MCF 10A (cell line): ENCODE measurements at regions not wholly inside any gene's neighbourhood (a gene's known extent, or its start where the extent isn't known, plus 50 kb on each side); places are given as distances from the start of the nearest gene placed in this dataset.

Experiments used
- BruUV-seq: library from RNA; stranded (reverse); fragments of 400-500 nt; replicated peaks from 2 replicates; lab custom pipeline; 2021; lab: Mats Ljungman, UMichigan
- CTCF ChIA-PET: fragments of 300-600 bp; sonication (Branson Sonifier 250); formaldehyde crosslinking; extraction: SDS; loops from one replicate; lab custom pipeline; 2021; ENCODE audit warnings: antibody characterized with exemption, inconsistent platforms; lab: Yijun Ruan, JAX
- POLR2A ChIA-PET: fragments of 300-600, 350-650 bp; sonication (Branson Sonifier 250); formaldehyde crosslinking; extraction: SDS; loops from one replicate; lab custom pipeline; 2020; ENCODE audit warnings: antibody characterized with exemption, inconsistent platforms; lab: Yijun Ruan, JAX
- DNase-seq: peaks from one replicate; pipeline ENCODE4 v3.0.0-alpha.2; 2018; ENCODE audit not compliant: unreplicated experiment
- H3K27ac Mint-ChIP-seq: one replicate; pipeline ENCODE4 v1.8.0; 2022; ENCODE audit warnings: mild to moderate bottlenecking, low read depth, mixed read lengths; ENCODE audit not compliant: unreplicated experiment
- H3K27me3 Mint-ChIP-seq: one replicate; pipeline ENCODE4 v1.8.0; 2022; ENCODE audit warnings: mixed read lengths; ENCODE audit not compliant: insufficient read depth, unreplicated experiment
- H3K36me3 Mint-ChIP-seq: one replicate; pipeline ENCODE4 v1.8.0; 2022; ENCODE audit warnings: mild to moderate bottlenecking, moderate library complexity, mixed read lengths; ENCODE audit not compliant: insufficient read depth, unreplicated experiment
- H3K4me1 Mint-ChIP-seq: one replicate; pipeline ENCODE4 v1.8.0; 2022; ENCODE audit warnings: mixed read lengths; ENCODE audit not compliant: insufficient read depth, unreplicated experiment
- H3K4me3 Mint-ChIP-seq: one replicate; pipeline ENCODE4 v1.8.0; 2022; ENCODE audit warnings: mild to moderate bottlenecking, moderate library complexity, mixed read lengths; ENCODE audit not compliant: unreplicated experiment
- H3K9me3 Mint-ChIP-seq: one replicate; pipeline ENCODE4 v1.8.0; 2022; ENCODE audit warnings: mixed read lengths; ENCODE audit not compliant: unreplicated experiment
- CTCF ChIP-seq: fragments of 200-600 bp; IDR thresholded peaks from one replicate; pipeline ENCODE4 v1.8.0; 2022; ENCODE audit warnings: antibody characterized with exemption, mild to moderate bottlenecking; ENCODE audit not compliant: unreplicated experiment
- intact Hi-C: fragments of 100-400 bp; cut with micrococcal nuclease; formaldehyde crosslinking; loops from 2 replicates; pipeline ENCODE4 v1.14.1; 2022

GRCh38 chr12:123100882-123101281 lies 50.0 kb downstream of the PITPNM2 start:
- ChIA-PET CTCF (interaction anchor here (0.6 kb wide), 1 partner anchor 26 kb away, joined by 3 read pairs; no protein-coding TSS in a partner anchor), POLR2A (no interaction called here)
- Mint-ChIP-seq H3K9me3 (no peaks in the 10 kb centered on the region), H3K27ac (no peak overlapping the region), H3K4me3 (no peak overlapping the region), H3K36me3 (no peaks in the 10 kb centered on the region), H3K27me3 (no peaks in the 10 kb centered on the region), H3K4me1 (no peaks in the 10 kb centered on the region)
- TF ChIP-seq CTCF, result no peak
- no peak for DNase-seq
- no TSS peak for BruUV-seq
- intact Hi-C loops, result no loop called here

GRCh38 chr12:123100450-123100849 lies 50.4 kb downstream of the PITPNM2 start:
- CTCF ChIA-PET, result interaction anchor here (0.6 kb wide), 1 partner anchor 26 kb away, joined by 3 read pairs; no protein-coding TSS in a partner anchor
- H3K36me3 Mint-ChIP-seq, result no peaks in the 10 kb centered on the region
- BruUV-seq, result no TSS peak

GRCh38 chr12:123099560-123100192 lies 51.2 kb downstream of the PITPNM2 start:
- ChIA-PET POLR2A (interaction anchor here (0.6 to 1.1 kb wide), 2 partner anchors 11 to 311 kb away, joined by 3 to 4 read pairs; no protein-coding TSS in a partner anchor), CTCF (no interaction called here)
- no peaks in the 10 kb centered on the region for H3K9me3 Mint-ChIP-seq
- DNase-seq, result no peak
- TF ChIP-seq CTCF, result no peak
- no TSS peak for BruUV-seq
- H3K4me1 Mint-ChIP-seq, result peaks cover 5% of the 10 kb centered on the region
- no peaks in the 10 kb centered on the region for H3K36me3 Mint-ChIP-seq
- H3K27ac Mint-ChIP-seq, result no peak overlapping the region
- intact Hi-C loops, result no loop called here
- no peaks in the 10 kb centered on the region for H3K27me3 Mint-ChIP-seq
- no peak overlapping the region for H3K4me3 Mint-ChIP-seq

More at GRCh38 chr12:123100450-123100849, 50.4 kb downstream of the PITPNM2 start:
- POLR2A ChIA-PET, result no interaction called here
- Mint-ChIP-seq H3K4me1 (no peaks in the 10 kb centered on the region), H3K4me3 (no peak overlapping the region), H3K27me3 (no peaks in the 10 kb centered on the region), H3K9me3 (no peaks in the 10 kb centered on the region), H3K27ac (no peak overlapping the region)
- DNase-seq, result no peak
- intact Hi-C loops, result no loop called here
- TF ChIP-seq CTCF, result no peak

- ChIA-PET CTCF (no interaction called here), POLR2A (interaction anchor here (0.6 to 1.1 kb wide), 2 partner anchors 10 to 14 kb away, joined by 3 to 4 read pairs; no protein-coding TSS in a partner anchor)
- Mint-ChIP-seq H3K4me3 (no peak overlapping the region), H3K27ac (no peak overlapping the region), H3K27me3 (no peaks in the 10 kb centered on the region), H3K9me3 (no peaks in the 10 kb centered on the region), H3K36me3 (no peaks in the 10 kb centered on the region), H3K4me1 (peaks cover 9% of the 10 kb centered on the region)
- BruUV-seq, result no TSS peak
- no peak for DNase-seq
- intact Hi-C loops, result no loop called here
- no peak for TF ChIP-seq CTCF
These were observed 52.1 kb downstream of the PITPNM2 start for GRCh38 chr12:123098780-123099179.
